H1 (cell line): ENCODE measurements at regions not wholly inside any gene's neighbourhood (a gene's known extent, or its start where the extent isn't known, plus 50 kb on each side); places are given as distances from the start of the nearest gene placed in this dataset.

Source experiments
- CTCF ChIA-PET: fragments of 300-600 bp; sonication (Branson Sonifier 250); formaldehyde crosslinking; loops from one replicate; lab custom pipeline; 2021; ENCODE audit not compliant: partially characterized antibody; lab: Charles Lee
- POLR2A ChIA-PET: fragments of 300-600 bp; sonication (Branson Sonifier 250); formaldehyde crosslinking; loops from one replicate; lab custom pipeline; 2021; ENCODE audit warnings: inconsistent platforms; ENCODE audit not compliant: partially characterized antibody; lab: Charles Lee
- DNase-seq, 2 experiments: peaks; one replicate each; pipeline versions ENCODE4 v3.0.0 to v3.0.0-alpha.2; 2010 to 2022; ENCODE audit warnings: low spot score in 2 of 2, low read depth in 1 of 2, mixed read lengths in 1 of 2
- FAIRE-seq: peaks from 2 replicates; lab custom pipeline; 2011; peaks lifted over from hg19 to GRCh38; lab: Jason Lieb, UNC
- H2AFZ ChIP-seq: 2 replicates; pipeline ENCODE4 v1.8.1; 2012; ENCODE audit warnings: low read length, inconsistent platforms
- H2AK5ac ChIP-seq: 2 replicates; pipeline ENCODE4 v1.6.1; 2013; ENCODE audit warnings: low read depth, low read length
- H2BK120ac ChIP-seq: replicated peaks from 2 replicates; pipeline ENCODE3; 2013; ENCODE audit warnings: low read depth, low read length, inconsistent platforms
- H2BK12ac ChIP-seq: 2 replicates; pipeline ENCODE4 v1.6.1; 2013; ENCODE audit warnings: low read depth, low read length
- H2BK15ac ChIP-seq: 2 replicates; pipeline ENCODE4 v1.6.1; 2013; ENCODE audit warnings: low read length
- H2BK20ac ChIP-seq: 2 replicates; pipeline ENCODE4 v1.6.1; 2013; ENCODE audit warnings: low read length
- H2BK5ac ChIP-seq: 2 replicates; pipeline ENCODE4 v1.6.1; 2013; ENCODE audit warnings: low read depth, low read length
- H3K14ac ChIP-seq: 2 replicates; pipeline ENCODE4 v1.6.1; 2013; ENCODE audit warnings: inconsistent platforms; ENCODE audit not compliant: insufficient read length
- H3K18ac ChIP-seq: 2 replicates; pipeline ENCODE4 v1.6.1; 2013; ENCODE audit warnings: low read length; ENCODE audit errors: extremely low read depth
- H3K23ac ChIP-seq: 2 replicates; pipeline ENCODE4 v1.6.1; 2013; ENCODE audit warnings: inconsistent platforms; ENCODE audit not compliant: insufficient read length
- H3K23me2 ChIP-seq: 2 replicates; pipeline ENCODE4 v1.6.1; 2013; ENCODE audit warnings: low read depth, low read length
- H3K27ac ChIP-seq: 2 replicates; pipeline ENCODE4 v1.6.1; 2011; ENCODE audit warnings: low read depth, low read length, inconsistent platforms
- H3K27me3 ChIP-seq, 4 experiments: replicated peaks in 1 of 4; 1 replicate in 1 of 4; 2 replicates in 3 of 4; pipeline versions ENCODE4 v1.6.1 to v1.8.1; 2011 to 2013; ENCODE audit warnings: low read length in 3 of 4, mild to moderate bottlenecking in 3 of 4, inconsistent platforms in 2 of 4, mixed read lengths in 2 of 4, moderate library complexity in 1 of 4; ENCODE audit not compliant: control insufficient read depth in 3 of 4, insufficient read depth in 3 of 4; ENCODE audit errors: extremely low read depth in 1 of 4
- H3K36me3 ChIP-seq, 4 experiments: 2 replicates each; pipeline versions ENCODE4 v1.6.1 to v1.8.1; 2011 to 2013; ENCODE audit warnings: mild to moderate bottlenecking in 4 of 4, low read length in 3 of 4, moderate library complexity in 2 of 4, control low read depth in 1 of 4, inconsistent platforms in 1 of 4; ENCODE audit not compliant: insufficient read depth in 4 of 4, control insufficient read depth in 2 of 4
- H3K4ac ChIP-seq: replicated peaks from 2 replicates; pipeline ENCODE3; 2013; ENCODE audit warnings: low read length, low read depth, mixed read lengths, inconsistent platforms; ENCODE audit not compliant: insufficient read length
- H3K4me1 ChIP-seq, 4 experiments: replicated peaks in 1 of 4; 1 replicate in 1 of 4; 2 replicates in 3 of 4; pipeline versions ENCODE4 v1.6.1 to v1.8.1; 2011 to 2013; ENCODE audit warnings: low read length in 3 of 4, inconsistent platforms in 2 of 4, mixed read lengths in 1 of 4; ENCODE audit not compliant: insufficient read depth in 4 of 4, control insufficient read depth in 3 of 4
- H3K4me2 ChIP-seq, 2 experiments: 2 replicates each; pipeline versions ENCODE4 v1.6.1 to v1.8.1; 2011 to 2013; ENCODE audit warnings: low read depth in 2 of 2, low read length in 2 of 2, control low read depth in 1 of 2, inconsistent platforms in 1 of 2, mild to moderate bottlenecking in 1 of 2; ENCODE audit not compliant: insufficient read depth in 1 of 2
- H3K4me3 ChIP-seq, 4 experiments: fragments of 200-600, 300-600 bp in 1 of 4; sonication (generic), shearing (Covaris generic), sonication (Bioruptor Twin) in 1 of 4; 2 replicates each; pipeline versions ENCODE4 v1.5.1 to v1.8.1; 2011 to 2016; ENCODE audit warnings: low read length in 4 of 4, low read depth in 3 of 4, control low read depth in 2 of 4, inconsistent platforms in 2 of 4, mild to moderate bottlenecking in 2 of 4, mixed read lengths in 1 of 4, moderate library complexity in 1 of 4; ENCODE audit not compliant: insufficient read depth in 2 of 4; ENCODE audit errors: extremely low read depth in 1 of 4
- H3K56ac ChIP-seq: replicated peaks from 2 replicates; pipeline ENCODE3; 2013; ENCODE audit warnings: low read depth, mild to moderate bottlenecking, mixed read lengths, low read length, inconsistent platforms; ENCODE audit not compliant: insufficient read length
- H3K79me1 ChIP-seq: 2 replicates; pipeline ENCODE4 v1.6.1; 2013; ENCODE audit warnings: low read depth, low read length, control low read depth
- H3K79me2 ChIP-seq, 2 experiments: 2 replicates each; pipeline versions ENCODE4 v1.6.1 to v1.8.1; 2012 to 2013; ENCODE audit warnings: low read length in 2 of 2, mild to moderate bottlenecking in 2 of 2, inconsistent platforms in 1 of 2; ENCODE audit not compliant: insufficient read depth in 2 of 2, control insufficient read depth in 1 of 2
- H3K9ac ChIP-seq, 4 experiments: replicated peaks in 1 of 4; 1 replicate in 1 of 4; 2 replicates in 3 of 4; pipeline versions ENCODE4 v1.6.1 to v1.8.1; 2011 to 2013; ENCODE audit warnings: low read depth in 3 of 4, low read length in 3 of 4, control low read depth in 2 of 4, mild to moderate bottlenecking in 2 of 4, moderate library complexity in 2 of 4, inconsistent platforms in 1 of 4; ENCODE audit errors: extremely low read depth in 1 of 4
- H3K9me3 ChIP-seq, 2 experiments: 2 replicates each; pipeline versions ENCODE4 v1.6.1 to v1.8.1; 2012 to 2013; ENCODE audit warnings: mild to moderate bottlenecking in 2 of 2, moderate library complexity in 2 of 2, control low read depth in 1 of 2, inconsistent platforms in 1 of 2, low read depth in 1 of 2, low read length in 1 of 2, mixed read lengths in 1 of 2; ENCODE audit not compliant: insufficient read depth in 2 of 2
- H4K20me1 ChIP-seq, 2 experiments: replicated peaks in 1 of 2; 2 replicates each; pipeline versions ENCODE3 to v1.8.1; 2011 to 2013; ENCODE audit warnings: inconsistent platforms in 2 of 2, low read length in 2 of 2, mild to moderate bottlenecking in 1 of 2; ENCODE audit not compliant: insufficient read depth in 2 of 2, control insufficient read depth in 1 of 2
- H4K5ac ChIP-seq: 2 replicates; pipeline ENCODE4 v1.6.1; 2013; ENCODE audit warnings: low read length, low read depth, mixed read lengths, inconsistent platforms; ENCODE audit not compliant: insufficient read length
- H4K8ac ChIP-seq: 2 replicates; pipeline ENCODE4 v1.8.0; 2013; ENCODE audit warnings: mild to moderate bottlenecking, moderate library complexity, low read length, inconsistent platforms; ENCODE audit not compliant: insufficient read depth; ENCODE audit errors: extremely low read depth
- H4K91ac ChIP-seq: replicated peaks from 2 replicates; pipeline ENCODE3; 2013; ENCODE audit warnings: low read length, mixed read lengths, inconsistent platforms; ENCODE audit not compliant: insufficient read length
- TBP ChIP-seq: IDR thresholded peaks from 2 replicates; pipeline ENCODE4 v1.6.1; 2011; ENCODE audit warnings: low read depth, low read length, improper control_type of control experiment
- WGBS, 2 experiments: shearing (Covaris generic) in 1 of 2; methylation state at CpG; one replicate each; pipeline versions ENCODE4 v1.1.6 to v1.1.7; 2013 to 2015; ENCODE audit warnings: low lambda C conversion rate in 2 of 2, mixed read lengths in 2 of 2, inconsistent platforms in 1 of 2, low coverage in 1 of 2, missing lambda C conversion rate in 1 of 2; ENCODE audit not compliant: insufficient replicate concordance in 2 of 2, insufficient coverage in 1 of 2, insufficient read length in 1 of 2; ENCODE audit errors: extremely low coverage in 1 of 2, missing lambda C conversion rate in 1 of 2; 5-methylcytosine and 5-hydroxymethylcytosine counted together

GRCh38 chr12:42963988-42964387, 374.4 kb upstream of the PRICKLE1 start:
- Histone ChIP-seq H3K4me3 (no peak overlapping the region), H2BK20ac (no peak overlapping the region), H3K79me2 (no peaks in the 10 kb centered on the region), H3K23ac (no peak overlapping the region), H3K27me3 (no peaks in the 10 kb centered on the region)
- FAIRE-seq = no peak
- no peak for TF ChIP-seq TBP
- TF ChIP-seq, all 59 proteins: peak for 0
- Histone ChIP-seq H3K4ac (no peak overlapping the region), H3K27ac (no peak overlapping the region), H3K36me3 (no peaks in the 10 kb centered on the region), H3K9ac (no peak overlapping the region), H3K14ac (no peak overlapping the region), H3K4me2 (no peak overlapping the region), H2BK5ac (no peak overlapping the region), H2AFZ (no peak overlapping the region), H2BK120ac (no peak overlapping the region), H4K5ac (no peak overlapping the region), H2BK12ac (no peak overlapping the region), H3K9me3 (no peaks in the 10 kb centered on the region), H2AK5ac (no peak overlapping the region), H4K91ac (no peak overlapping the region), H4K8ac (no peak overlapping the region), H3K56ac (no peak overlapping the region), H4K20me1 (no peaks in the 10 kb centered on the region), H2BK15ac (no peak overlapping the region), H3K23me2 (no peaks in the 10 kb centered on the region), H3K18ac (no peak overlapping the region), H3K4me1 (no peaks in the 10 kb centered on the region), H3K79me1 (no peaks in the 10 kb centered on the region)
- WGBS, 2 experiments = 89% methylated on average over 3 of the region's 3 CpGs; no CpG with 5 or more reads in 1 of the 2 experiments
- ChIA-PET CTCF (interaction anchor here (1.6 kb wide), 1 partner anchor 13 kb away, joined by 3 read pairs; no protein-coding TSS in a partner anchor), POLR2A (interaction anchor here (0.6 kb wide), 1 partner anchor 246 kb away, joined by 4 read pairs; no protein-coding TSS in a partner anchor)
- DNase-seq = no peak
